Transverse colon (tissue), 4 donors: ENCODE measurements at regions not wholly inside any gene's neighbourhood (a gene's known extent, or its start where the extent isn't known, plus 50 kb on each side); places are given as distances from the start of the nearest gene placed in this dataset.

Experiments
- DNase-seq: peaks from one replicate; pipeline ENCODE4 v3.0.0-alpha.2; 2019
- H3K27ac ChIP-seq, 4 donors: fragments of 200-600 bp; sonication (generic); 2 replicates each; pipeline ENCODE4 v1.5.1; 2016 to 2018; ENCODE audit warnings: inconsistent platforms in 4 of 4
- H3K27me3 ChIP-seq: fragments of 200-600 bp; sonication (generic); 2 replicates; pipeline ENCODE4 v1.5.1; 2017; ENCODE audit warnings: inconsistent platforms
- H3K36me3 ChIP-seq, 4 donors: fragments of 200-600 bp; sonication (generic); 2 replicates each; pipeline ENCODE4 v1.5.1; 2017 to 2019; ENCODE audit warnings: inconsistent platforms in 4 of 4
- H3K4me1 ChIP-seq, 4 donors: fragments of 200-600 bp; sonication (generic); 2 replicates each; pipeline ENCODE4 v1.5.1; 2017 to 2020; ENCODE audit warnings: inconsistent platforms in 4 of 4
- H3K4me3 ChIP-seq, 4 donors: fragments of 200-600 bp; sonication (generic); 1 replicate in 1 of 4; 2 replicates in 3 of 4; pipeline versions ENCODE4 v1.5.1 to v1.6.1; 2017 to 2019; ENCODE audit warnings: inconsistent platforms in 4 of 4
- H3K9me3 ChIP-seq, 2 donors: fragments of 200-600 bp; sonication (generic); 2 replicates each; pipeline ENCODE4 v1.5.1; 2017 to 2019; ENCODE audit warnings: inconsistent platforms in 2 of 2
- CTCF ChIP-seq, 5 experiments: fragments of 200-600 bp in 3 of 5; fragments of 450-650 bp in 2 of 5; sonication (generic) in 3 of 5; IDR thresholded peaks; 1 replicate in 2 of 5; 2 replicates in 3 of 5; pipeline ENCODE4 v1.5.1; 2016 to 2017; ENCODE audit warnings: antibody characterized with exemption in 5 of 5, inconsistent platforms in 3 of 5, mild to moderate bottlenecking in 2 of 5, moderate library complexity in 1 of 5
- EP300 ChIP-seq: sonication (generic); formaldehyde crosslinking; IDR thresholded peaks from one replicate; pipeline ENCODE4 v1.6.1; 2017; ENCODE audit warnings: antibody characterized with exemption, low read depth
- POLR2A ChIP-seq: fragments of 450-650 bp; IDR thresholded peaks from one replicate; pipeline ENCODE4 v1.6.1; 2016; ENCODE audit warnings: antibody characterized with exemption, mild to moderate bottlenecking, moderate library complexity
- POLR2AphosphoS5 ChIP-seq, 3 donors: sonication (generic); formaldehyde crosslinking; IDR thresholded peaks; one replicate each; pipeline ENCODE4 v1.6.1; 2016; ENCODE audit warnings: antibody characterized with exemption in 3 of 3
- WGBS, 2 donors: methylation state at CpG; one replicate each; pipeline ENCODE4 v1.1.5; 2018; ENCODE audit warnings: low coverage in 1 of 2; 5-methylcytosine and 5-hydroxymethylcytosine counted together
- in situ Hi-C, 4 donors: fragments of 200-750 bp; cut with MboI; loops; one replicate each; pipeline versions ENCODE4 v1.15.0 to v1.15.1; 2017; ENCODE audit warnings: low sequenced_read_pairs in 3 of 4, low pct_ligation_motif_present in 1 of 4, low pct_unique_long_range_greater_than_20kb in 1 of 4
- intact Hi-C: fragments of 100-400 bp; cut with DNase I; formaldehyde crosslinking; loops from one replicate; pipeline ENCODE4 v1.15.1; 2023; ENCODE audit warnings: low total_unique reads

- H3K27ac ChIP-seq: no peak overlapping the region
- intact Hi-C loops (no loop called here), in situ Hi-C loops (no loop called here)
- WGBS, 2 donors: 40 to 78% methylated on average over 1 to 11 of the region's 11 CpGs
- peaks cover 0 to 5% of the 10 kb centered on the region in 2 donors for H3K9me3 ChIP-seq
- H3K4me3 ChIP-seq: no peak overlapping the region
- H3K36me3 ChIP-seq: no peaks in the 10 kb centered on the region
- no peak for DNase-seq
- H3K4me1 ChIP-seq: no peaks in the 10 kb centered on the region
- H3K27me3 ChIP-seq: no peaks in the 10 kb centered on the region
- TF ChIP-seq POLR2AphosphoS5 (IDR thresholded peaks at IDR 0.05): no peak
- no peak for TF ChIP-seq POLR2A
- TF ChIP-seq EP300: no peak
- TF ChIP-seq CTCF (IDR thresholded peaks at IDR 0.05): no peak
These were observed 78.5 kb upstream of the PCBD1 start for GRCh38 chr10:70966646-70967553.

GRCh38 chr10:70967591-70968587, 79.5 kb upstream of the PCBD1 start:
- Histone ChIP-seq H3K4me3 (no peak overlapping the region), H3K27me3 (peaks cover 4% of the 10 kb centered on the region), H3K36me3 (no peaks in the 10 kb centered on the region), H3K27ac (no peak overlapping the region), H3K9me3 (peaks cover 0 to 9% of the 10 kb centered on the region in 2 donors), H3K4me1 (no peaks in the 10 kb centered on the region)
- in situ Hi-C loops: no loop called here
- intact Hi-C loops: no loop called here
- no peak for TF ChIP-seq EP300
- no peak for TF ChIP-seq CTCF (IDR thresholded peaks at IDR 0.05)
- no peak for TF ChIP-seq POLR2A
- TF ChIP-seq POLR2AphosphoS5 (IDR thresholded peaks at IDR 0.05): no peak
- 56% methylated on average over 12 of the region's 15 CpGs; no CpG with 5 or more reads in 1 of the 2 donors for WGBS, 2 donors
- no peak for DNase-seq

GRCh38 chr10:70969188-70969587, 80.8 kb upstream of the PCBD1 start:
- Histone ChIP-seq H3K9me3 (peaks cover 0 to 9% of the 10 kb centered on the region in 2 donors), H3K36me3 (no peaks in the 10 kb centered on the region), H3K4me1 (no peaks in the 10 kb centered on the region), H3K27me3 (peaks cover 6% of the 10 kb centered on the region), H3K27ac (no peak overlapping the region), H3K4me3 (no peak overlapping the region)
- no peak for DNase-seq
- 79% methylated on average over 6 of the region's 6 CpGs; no CpG with 5 or more reads in 1 of the 2 donors for WGBS, 2 donors
- intact Hi-C loops: no loop called here
- in situ Hi-C loops: no loop called here
- TF ChIP-seq POLR2A: no peak

- DNase-seq: no peak
- Histone ChIP-seq H3K27me3 (peaks cover 6% of the 10 kb centered on the region), H3K27ac (no peak overlapping the region), H3K9me3 (peaks cover 0 to 9% of the 10 kb centered on the region in 2 donors), H3K4me3 (no peak overlapping the region), H3K4me1 (no peaks in the 10 kb centered on the region), H3K36me3 (no peaks in the 10 kb centered on the region)
- in situ Hi-C loops: no loop called here
- TF ChIP-seq POLR2AphosphoS5 (IDR thresholded peaks at IDR 0.05): no peak
- TF ChIP-seq CTCF (IDR thresholded peaks at IDR 0.05): no peak
- no peak for TF ChIP-seq EP300
- TF ChIP-seq POLR2A: no peak
- intact Hi-C loops: no loop called here
- 52 to 86% methylated on average over 1 to 5 of the region's 5 CpGs for WGBS, 2 donors
These were observed 82.5 kb upstream of the PCBD1 start for GRCh38 chr10:70970830-70971229.
